ENCODE measurements at regions not wholly inside any gene's neighbourhood (a gene's known extent, or its start where the extent isn't known, plus 50 kb on each side); places are given as distances from the start of the nearest gene placed in this dataset.

DNA sequence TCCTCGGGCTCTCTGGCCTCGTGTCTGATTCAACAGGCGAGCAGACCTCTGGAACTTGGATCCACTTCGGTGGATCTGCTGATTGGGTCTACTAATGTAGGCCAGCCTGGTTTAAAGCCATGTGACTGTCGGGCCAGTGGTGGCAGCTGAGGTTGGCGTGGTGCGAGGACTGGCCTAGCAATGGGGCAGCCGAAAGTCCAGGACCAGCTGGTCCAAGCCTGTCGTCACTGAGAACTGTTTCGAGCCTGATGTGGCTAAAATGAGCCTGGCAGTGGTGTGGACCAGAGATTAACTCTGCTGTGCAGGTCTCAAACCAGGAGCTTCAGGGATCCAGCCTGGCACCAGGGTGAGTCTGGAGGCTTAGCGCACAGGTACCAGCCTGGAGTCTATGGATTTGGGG, 56.4 kb upstream of the ROBO1 start:
- no peak for DNase-seq

DNA sequence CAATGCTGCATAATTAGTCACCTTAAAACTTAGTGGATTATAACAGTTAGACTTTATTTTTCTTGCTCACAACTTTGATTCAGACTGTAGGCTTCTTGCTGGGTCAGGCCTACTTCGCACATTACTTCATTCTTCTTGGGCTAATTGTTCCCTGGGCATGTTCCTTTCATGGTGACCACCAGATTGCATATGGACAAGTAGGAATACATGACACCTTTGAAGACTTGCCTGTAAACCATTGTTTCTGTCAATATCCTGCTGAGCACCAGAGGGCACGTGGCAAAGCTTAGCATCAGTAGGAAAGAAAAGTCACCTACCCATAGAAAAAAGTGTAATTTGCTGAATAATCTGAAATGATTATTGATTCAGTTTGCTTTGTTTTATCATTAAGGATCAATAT, 54.3 kb upstream of the ROBO1 start:
- DNase-seq: no peak

DNA sequence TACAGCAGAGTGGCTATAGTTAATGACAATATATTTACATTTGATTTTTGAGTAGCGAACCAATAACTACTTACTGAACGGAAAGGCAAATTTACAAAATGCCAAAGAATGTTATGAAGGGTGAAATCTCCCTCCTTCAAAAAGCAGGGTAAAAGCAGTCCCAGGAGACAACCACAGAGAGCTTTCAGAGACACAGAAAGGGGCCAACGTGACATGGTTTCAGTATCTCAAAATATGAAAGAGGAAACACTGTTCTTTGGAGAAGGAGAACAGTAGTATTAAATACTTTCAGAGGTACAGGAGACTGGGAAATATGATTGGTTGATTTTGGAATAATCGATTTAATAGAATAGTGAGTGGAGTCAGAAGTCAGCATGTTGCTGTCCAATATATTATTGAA, 52.3 kb upstream of the ROBO1 start:
- DNase-seq: no peak

DNA sequence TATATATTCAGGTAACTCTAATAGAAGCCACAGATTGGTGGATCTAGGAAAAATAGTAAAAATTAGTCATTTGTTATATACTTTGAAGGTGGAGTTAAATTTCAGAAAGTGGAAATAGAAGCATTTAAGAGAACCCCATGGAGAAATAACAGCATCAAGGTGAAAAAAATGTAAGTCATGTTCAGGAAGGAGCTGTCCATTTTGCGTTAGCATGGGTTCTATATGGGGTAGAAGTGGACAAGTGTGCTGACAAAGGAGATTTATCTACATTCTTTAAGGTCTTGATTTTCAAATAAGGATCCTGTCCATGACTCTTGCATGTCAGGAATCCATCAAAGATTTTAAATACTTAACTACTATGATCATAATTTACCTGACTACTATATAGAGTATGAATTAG, 50.2 kb upstream of the ROBO1 start:
- DNase-seq: no peak
